ENCODE measurements at regions not wholly inside any gene's neighbourhood (a gene's known extent, or its start where the extent isn't known, plus 50 kb on each side); places are given as distances from the start of the nearest gene placed in this dataset.

- TF ChIP-seq, protein P1, sequence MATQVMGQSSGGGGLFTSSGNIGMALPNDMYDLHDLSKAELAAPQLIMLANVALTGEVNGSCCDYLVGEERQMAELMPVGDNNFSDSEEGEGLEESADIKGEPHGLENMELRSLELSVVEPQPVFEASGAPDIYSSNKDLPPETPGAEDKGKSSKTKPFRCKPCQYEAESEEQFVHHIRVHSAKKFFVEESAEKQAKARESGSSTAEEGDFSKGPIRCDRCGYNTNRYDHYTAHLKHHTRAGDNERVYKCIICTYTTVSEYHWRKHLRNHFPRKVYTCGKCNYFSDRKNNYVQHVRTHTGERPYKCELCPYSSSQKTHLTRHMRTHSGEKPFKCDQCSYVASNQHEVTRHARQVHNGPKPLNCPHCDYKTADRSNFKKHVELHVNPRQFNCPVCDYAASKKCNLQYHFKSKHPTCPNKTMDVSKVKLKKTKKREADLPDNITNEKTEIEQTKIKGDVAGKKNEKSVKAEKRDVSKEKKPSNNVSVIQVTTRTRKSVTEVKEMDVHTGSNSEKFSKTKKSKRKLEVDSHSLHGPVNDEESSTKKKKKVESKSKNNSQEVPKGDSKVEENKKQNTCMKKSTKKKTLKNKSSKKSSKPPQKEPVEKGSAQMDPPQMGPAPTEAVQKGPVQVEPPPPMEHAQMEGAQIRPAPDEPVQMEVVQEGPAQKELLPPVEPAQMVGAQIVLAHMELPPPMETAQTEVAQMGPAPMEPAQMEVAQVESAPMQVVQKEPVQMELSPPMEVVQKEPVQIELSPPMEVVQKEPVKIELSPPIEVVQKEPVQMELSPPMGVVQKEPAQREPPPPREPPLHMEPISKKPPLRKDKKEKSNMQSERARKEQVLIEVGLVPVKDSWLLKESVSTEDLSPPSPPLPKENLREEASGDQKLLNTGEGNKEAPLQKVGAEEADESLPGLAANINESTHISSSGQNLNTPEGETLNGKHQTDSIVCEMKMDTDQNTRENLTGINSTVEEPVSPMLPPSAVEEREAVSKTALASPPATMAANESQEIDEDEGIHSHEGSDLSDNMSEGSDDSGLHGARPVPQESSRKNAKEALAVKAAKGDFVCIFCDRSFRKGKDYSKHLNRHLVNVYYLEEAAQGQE (IDR thresholded peaks at IDR 0.05; ENCODE audit: unreplicated experiment): no peak
- no peak for TF ChIP-seq EZH2phosphoT487 (IDR thresholded peaks at IDR 0.05; ENCODE audit: unreplicated experiment)
- no peak for TF ChIP-seq EZH2 (IDR thresholded peaks at IDR 0.05; ENCODE audit: low read depth, unreplicated experiment)
- TF ChIP-seq POLR2AphosphoS5 (IDR thresholded peaks at IDR 0.05; ENCODE audit: low read depth): no peak
- no peak for TF ChIP-seq STAT1 (IDR thresholded peaks at IDR 0.05; ENCODE audit: unreplicated experiment)
- TF ChIP-seq, protein P2, sequence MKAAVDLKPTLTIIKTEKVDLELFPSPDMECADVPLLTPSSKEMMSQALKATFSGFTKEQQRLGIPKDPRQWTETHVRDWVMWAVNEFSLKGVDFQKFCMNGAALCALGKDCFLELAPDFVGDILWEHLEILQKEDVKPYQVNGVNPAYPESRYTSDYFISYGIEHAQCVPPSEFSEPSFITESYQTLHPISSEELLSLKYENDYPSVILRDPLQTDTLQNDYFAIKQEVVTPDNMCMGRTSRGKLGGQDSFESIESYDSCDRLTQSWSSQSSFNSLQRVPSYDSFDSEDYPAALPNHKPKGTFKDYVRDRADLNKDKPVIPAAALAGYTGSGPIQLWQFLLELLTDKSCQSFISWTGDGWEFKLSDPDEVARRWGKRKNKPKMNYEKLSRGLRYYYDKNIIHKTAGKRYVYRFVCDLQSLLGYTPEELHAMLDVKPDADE (IDR thresholded peaks at IDR 0.05): no peak
- TF ChIP-seq NANOG (IDR thresholded peaks at IDR 0.05; ENCODE audit: borderline replicate concordance): no peak
- TF ChIP-seq CREB1 (CRISPR knock-in tag; IDR thresholded peaks at IDR 0.05; ENCODE audit: low read depth): no peak
- TF ChIP-seq, protein P3, sequence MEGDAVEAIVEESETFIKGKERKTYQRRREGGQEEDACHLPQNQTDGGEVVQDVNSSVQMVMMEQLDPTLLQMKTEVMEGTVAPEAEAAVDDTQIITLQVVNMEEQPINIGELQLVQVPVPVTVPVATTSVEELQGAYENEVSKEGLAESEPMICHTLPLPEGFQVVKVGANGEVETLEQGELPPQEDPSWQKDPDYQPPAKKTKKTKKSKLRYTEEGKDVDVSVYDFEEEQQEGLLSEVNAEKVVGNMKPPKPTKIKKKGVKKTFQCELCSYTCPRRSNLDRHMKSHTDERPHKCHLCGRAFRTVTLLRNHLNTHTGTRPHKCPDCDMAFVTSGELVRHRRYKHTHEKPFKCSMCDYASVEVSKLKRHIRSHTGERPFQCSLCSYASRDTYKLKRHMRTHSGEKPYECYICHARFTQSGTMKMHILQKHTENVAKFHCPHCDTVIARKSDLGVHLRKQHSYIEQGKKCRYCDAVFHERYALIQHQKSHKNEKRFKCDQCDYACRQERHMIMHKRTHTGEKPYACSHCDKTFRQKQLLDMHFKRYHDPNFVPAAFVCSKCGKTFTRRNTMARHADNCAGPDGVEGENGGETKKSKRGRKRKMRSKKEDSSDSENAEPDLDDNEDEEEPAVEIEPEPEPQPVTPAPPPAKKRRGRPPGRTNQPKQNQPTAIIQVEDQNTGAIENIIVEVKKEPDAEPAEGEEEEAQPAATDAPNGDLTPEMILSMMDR (conservative IDR thresholded peaks at IDR 0.05; ENCODE audit: low read depth in 2 of 2): no peak
Observed at GRCh38 chr5:91643797-91644196, 260.7 kb upstream of the ARRDC3 start (continued).

- H2AFZ ChIP-seq: no peak overlapping the region
- peaks cover 10% of the 10 kb centered on the region; the same call in 1 of the 2 replicates for H3K4me1 ChIP-seq (ENCODE audit: insufficient read depth)
- no peak overlapping the region for H3K27ac ChIP-seq (ENCODE audit: low read depth)
Observed at GRCh38 chr5:91642581-91642980, 259.5 kb upstream of the ARRDC3 start.

More at GRCh38 chr5:91642581-91642980, 259.5 kb upstream of the ARRDC3 start:
- Mint-ChIP-seq H3K27ac (no peak overlapping the region), H3K36me3 (ENCODE audit: low read depth) (no peaks in the 10 kb centered on the region), H3K9me3 (no peaks in the 10 kb centered on the region), H3K27me3 (ENCODE audit: insufficient read depth, low read depth, poor library complexity) (no peaks in the 10 kb centered on the region), H3K4me3 (no peak overlapping the region), H3K4me1 (peaks cover 20% of the 10 kb centered on the region)
- TF ChIP-seq, protein P2 (IDR thresholded peaks at IDR 0.05): no peak
- TF ChIP-seq POLR2AphosphoS5 (IDR thresholded peaks at IDR 0.05; ENCODE audit: low read depth): no peak
- no peak for TF ChIP-seq ZNF462 (CRISPR knock-in tag; IDR thresholded peaks at IDR 0.05)
- TF ChIP-seq NANOG (IDR thresholded peaks at IDR 0.05; ENCODE audit: borderline replicate concordance): no peak
- no peak for TF ChIP-seq STAT1 (IDR thresholded peaks at IDR 0.05; ENCODE audit: unreplicated experiment)
- TF ChIP-seq ZNF114 (CRISPR knock-in tag; IDR thresholded peaks at IDR 0.05): no peak
- H3K36me3 ChIP-seq (ENCODE audit: insufficient read depth): no peaks in the 10 kb centered on the region
- H3F3A ChIP-seq (replicated peaks; ENCODE audit: low read depth): no peaks in the 10 kb centered on the region
- no peak overlapping the region for H3K4me3 ChIP-seq
- H3K4me2 ChIP-seq: no peak overlapping the region
- no peaks in the 10 kb centered on the region for H4K20me1 ChIP-seq (replicated peaks; ENCODE audit: insufficient read depth)
- ATAC-seq (no peak), DNase-seq (ENCODE audit: low spot score) (no peak)
- H3K79me2 ChIP-seq (replicated peaks; ENCODE audit: insufficient read depth): no peaks in the 10 kb centered on the region
- H3K9me2 ChIP-seq (ENCODE audit: insufficient read depth): no peaks in the 10 kb centered on the region
- H3K27me3 ChIP-seq (ENCODE audit: insufficient read depth): no peaks in the 10 kb centered on the region

Measured in GM23338 (cell line).